ENCODE measurements at regions not wholly inside any gene's neighbourhood (a gene's known extent, or its start where the extent isn't known, plus 50 kb on each side); places are given as distances from the start of the nearest gene placed in this dataset.
"Not testable (repeated sequence)": the region's sequence is repeated elsewhere in the genome, so short reads cannot be mapped to it uniquely, and the experiment has no call there.

DNA sequence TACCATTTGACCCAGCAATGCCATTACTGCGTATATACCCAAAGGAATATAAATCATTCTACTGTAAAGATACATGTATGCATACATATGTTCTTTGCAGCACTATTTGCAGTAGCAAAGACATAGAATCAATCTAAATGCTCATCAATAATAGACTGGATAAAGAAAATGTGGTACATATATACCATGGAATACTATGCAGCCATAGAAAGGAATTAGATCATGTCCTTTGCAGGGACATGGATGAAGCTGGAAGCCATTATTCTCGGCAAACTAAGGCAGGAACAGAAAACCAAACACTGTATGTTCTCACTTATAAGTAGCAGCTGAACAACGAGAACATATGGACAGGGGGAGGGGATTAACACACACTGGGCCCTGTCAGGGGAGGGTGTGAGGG lies 54.8 kb upstream of the ZNF30 start:
- not testable (repeated sequence) for H3K4me3 ChIP-seq (ENCODE audit: low read length in 2 of 2); H3K4me1 ChIP-seq (ENCODE audit: control insufficient read depth, insufficient read depth, low read length); H3K9ac ChIP-seq (ENCODE audit: low read length in 2 of 2); H3K27me3 ChIP-seq (ENCODE audit: control insufficient read depth in 1 of 2, insufficient read depth in 2 of 2, low read length in 2 of 2); H3K36me3 ChIP-seq (ENCODE audit: control insufficient read depth in 2 of 2, insufficient read depth in 2 of 2, low read length in 2 of 2); H3K27ac ChIP-seq (ENCODE audit: low read length); H3K9me3 ChIP-seq (ENCODE audit: control insufficient read depth in 2 of 2, low read length in 2 of 2)

GRCh38 chr19:34867631-34868030 lies 59.1 kb upstream of the ZNF30 start:
- H3K9ac ChIP-seq (ENCODE audit: low read length in 2 of 2), result no peak overlapping the region

DNA sequence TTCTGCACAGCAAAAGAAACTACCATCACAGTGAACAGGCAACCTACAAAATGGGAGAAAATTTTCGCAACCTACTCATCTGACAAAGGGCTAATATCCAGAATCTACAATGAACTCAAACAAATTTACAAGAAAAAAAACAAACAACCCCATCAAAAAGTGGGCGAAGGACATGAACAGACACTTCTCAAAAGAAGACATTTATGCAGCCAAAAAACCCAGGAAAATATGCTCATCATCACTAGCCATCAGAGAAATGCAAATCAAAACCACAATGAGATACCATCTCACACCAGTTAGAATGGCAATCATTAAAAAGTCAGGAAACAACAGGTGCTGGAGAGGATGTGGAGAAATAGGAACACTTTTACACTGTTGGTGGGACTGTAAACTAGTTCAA lies 61.5 kb upstream of the ZNF30 start:
- H3K36me3 ChIP-seq (ENCODE audit: control insufficient read depth in 2 of 2, insufficient read depth in 2 of 2, low read length in 2 of 2); H3K9me3 ChIP-seq (ENCODE audit: control insufficient read depth in 2 of 2, low read length in 2 of 2); H3K27ac ChIP-seq (ENCODE audit: low read length); H3K9ac ChIP-seq (ENCODE audit: low read length in 2 of 2); H3K27me3 ChIP-seq (ENCODE audit: control insufficient read depth in 1 of 2, insufficient read depth in 2 of 2, low read length in 2 of 2); H3K4me3 ChIP-seq (ENCODE audit: low read length in 2 of 2); H3K4me1 ChIP-seq (ENCODE audit: control insufficient read depth, insufficient read depth, low read length): not testable (repeated sequence)

More at GRCh38 chr19:34867631-34868030, 59.1 kb upstream of the ZNF30 start:
- Histone ChIP-seq H3K27ac (ENCODE audit: low read length) (no peak overlapping the region), H3K9me3 (ENCODE audit: control insufficient read depth in 2 of 2, low read length in 2 of 2) (peaks cover 0 to 4% of the 10 kb centered on the region in 2 donors), H3K4me3 (ENCODE audit: low read length in 2 of 2) (no peak overlapping the region), H3K27me3 (ENCODE audit: control insufficient read depth in 1 of 2, insufficient read depth in 2 of 2, low read length in 2 of 2) (no peaks in the 10 kb centered on the region), H3K4me1 (ENCODE audit: control insufficient read depth, insufficient read depth, low read length) (no peaks in the 10 kb centered on the region), H3K36me3 (ENCODE audit: control insufficient read depth in 2 of 2, insufficient read depth in 2 of 2, low read length in 2 of 2) (no peaks in the 10 kb centered on the region)

- H3K27ac ChIP-seq (ENCODE audit: low read length); H3K9ac ChIP-seq (ENCODE audit: low read length in 2 of 2); H3K4me3 ChIP-seq (ENCODE audit: low read length in 2 of 2); H3K4me1 ChIP-seq (ENCODE audit: control insufficient read depth, insufficient read depth, low read length); H3K9me3 ChIP-seq (ENCODE audit: control insufficient read depth in 2 of 2, low read length in 2 of 2); H3K36me3 ChIP-seq (ENCODE audit: control insufficient read depth in 2 of 2, insufficient read depth in 2 of 2, low read length in 2 of 2); H3K27me3 ChIP-seq (ENCODE audit: control insufficient read depth in 1 of 2, insufficient read depth in 2 of 2, low read length in 2 of 2): not testable (repeated sequence)
Observed at GRCh38 chr19:34859823-34860736, 66.6 kb upstream of the ZNF30 start.

GRCh38 chr19:34859325-34859724 lies 67.4 kb upstream of the ZNF30 start:
- H3K27me3 ChIP-seq (ENCODE audit: control insufficient read depth in 1 of 2, insufficient read depth in 2 of 2, low read length in 2 of 2); H3K4me1 ChIP-seq (ENCODE audit: control insufficient read depth, insufficient read depth, low read length); H3K36me3 ChIP-seq (ENCODE audit: control insufficient read depth in 2 of 2, insufficient read depth in 2 of 2, low read length in 2 of 2); H3K4me3 ChIP-seq (ENCODE audit: low read length in 2 of 2); H3K27ac ChIP-seq (ENCODE audit: low read length); H3K9ac ChIP-seq (ENCODE audit: low read length in 2 of 2); H3K9me3 ChIP-seq (ENCODE audit: control insufficient read depth in 2 of 2, low read length in 2 of 2): not testable (repeated sequence)

DNA sequence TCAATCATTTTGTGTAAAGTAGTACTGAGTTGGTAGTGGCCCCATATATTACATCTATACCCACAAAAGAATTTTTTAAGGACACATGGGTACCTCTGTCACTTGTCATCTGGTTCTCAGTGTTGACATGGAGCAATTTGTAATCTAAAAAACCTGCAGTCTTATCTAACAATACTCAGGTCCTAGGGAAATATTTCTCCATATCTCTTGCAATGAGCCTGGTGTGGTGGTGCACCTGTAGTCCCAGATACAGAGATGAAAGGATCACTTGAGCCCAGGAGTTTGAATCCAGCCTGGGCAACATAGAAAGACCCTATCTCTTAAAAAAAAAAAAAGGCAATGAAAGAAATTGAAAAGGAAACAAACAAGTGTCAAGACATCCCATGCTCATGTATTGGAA lies 70.7 kb upstream of the ZNF30 start:
- Histone ChIP-seq H3K9ac (ENCODE audit: low read length in 2 of 2) (no peak overlapping the region), H3K4me3 (ENCODE audit: low read length in 2 of 2) (no peak overlapping the region), H3K9me3 (ENCODE audit: control insufficient read depth in 2 of 2, low read length in 2 of 2) (peaks cover 0 to 3% of the 10 kb centered on the region in 2 donors), H3K4me1 (ENCODE audit: control insufficient read depth, insufficient read depth, low read length) (no peaks in the 10 kb centered on the region), H3K27me3 (ENCODE audit: control insufficient read depth in 1 of 2, insufficient read depth in 2 of 2, low read length in 2 of 2) (peaks cover 0 to 2% of the 10 kb centered on the region in 2 donors), H3K27ac (ENCODE audit: low read length) (no peak overlapping the region), H3K36me3 (ENCODE audit: control insufficient read depth in 2 of 2, insufficient read depth in 2 of 2, low read length in 2 of 2) (no peaks in the 10 kb centered on the region)

DNA sequence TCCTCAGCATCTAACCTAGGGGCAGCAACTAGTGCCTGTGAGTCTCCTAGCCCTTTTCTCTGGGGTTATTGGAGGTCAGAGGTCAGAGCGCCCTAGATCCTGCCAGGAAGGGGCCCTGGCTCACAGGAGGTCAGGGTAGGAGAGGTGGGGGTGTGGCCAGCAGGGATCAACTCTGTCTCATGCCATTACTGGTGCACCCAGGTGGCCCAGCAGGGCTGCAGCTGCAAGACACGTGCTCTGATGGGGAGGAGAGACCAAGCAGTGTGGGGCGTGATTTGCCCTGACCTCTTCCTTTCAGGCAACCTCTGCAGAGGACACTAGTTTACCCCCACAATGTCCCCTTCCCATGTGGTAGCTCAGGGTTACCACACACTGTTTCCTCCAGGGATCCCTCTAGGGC lies 73.3 kb upstream of the ZNF30 start:
- H3K9me3 ChIP-seq (ENCODE audit: control insufficient read depth in 2 of 2, low read length in 2 of 2), result peaks cover 0 to 2% of the 10 kb centered on the region in 2 donors
- H3K9ac ChIP-seq (ENCODE audit: low read length in 2 of 2), result no peak overlapping the region
- H3K27ac ChIP-seq (ENCODE audit: low read length), result no peak overlapping the region
- H3K27me3 ChIP-seq (ENCODE audit: control insufficient read depth in 1 of 2, insufficient read depth in 2 of 2, low read length in 2 of 2), result peaks cover 0 to 4% of the 10 kb centered on the region in 2 donors
- no peaks in the 10 kb centered on the region for H3K36me3 ChIP-seq (ENCODE audit: control insufficient read depth in 2 of 2, insufficient read depth in 2 of 2, low read length in 2 of 2)
- H3K4me1 ChIP-seq (ENCODE audit: control insufficient read depth, insufficient read depth, low read length), result no peaks in the 10 kb centered on the region
- H3K4me3 ChIP-seq (ENCODE audit: low read length in 2 of 2), result no peak overlapping the region

DNA sequence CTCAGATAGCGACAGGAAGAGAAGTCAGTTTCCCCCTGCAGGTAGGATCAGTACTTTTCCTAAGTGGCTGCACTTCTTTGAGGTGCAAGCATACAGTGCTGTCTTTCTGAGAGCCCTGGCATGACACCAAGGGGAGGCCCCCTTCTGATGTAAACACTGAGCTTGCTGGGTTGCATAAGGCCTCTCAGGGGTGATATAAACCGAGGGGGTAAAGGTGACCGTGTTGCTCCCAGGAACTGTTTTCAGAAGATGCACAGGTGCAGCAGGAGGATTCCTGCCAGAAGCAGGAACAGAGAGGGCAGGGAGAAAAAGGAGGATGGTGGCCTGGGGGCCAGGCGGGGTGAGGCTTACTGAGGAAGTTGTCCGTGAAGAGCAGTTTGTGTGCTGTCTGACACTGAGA lies 74.0 kb upstream of the ZNF30 start:
- Histone ChIP-seq H3K27me3 (ENCODE audit: control insufficient read depth in 1 of 2, insufficient read depth in 2 of 2, low read length in 2 of 2) (peaks cover 0 to 4% of the 10 kb centered on the region in 2 donors), H3K4me3 (ENCODE audit: low read length in 2 of 2) (no peak overlapping the region)

GRCh38 chr19:34851277-34851804 lies 75.4 kb upstream of the ZNF30 start:
- H3K4me3 ChIP-seq (ENCODE audit: low read length in 2 of 2), result no peak overlapping the region
- no peaks in the 10 kb centered on the region for H3K36me3 ChIP-seq (ENCODE audit: control insufficient read depth in 2 of 2, insufficient read depth in 2 of 2, low read length in 2 of 2)
- no peak overlapping the region for H3K9ac ChIP-seq (ENCODE audit: low read length in 2 of 2)
- H3K27ac ChIP-seq (ENCODE audit: low read length), result no peak overlapping the region
- H3K9me3 ChIP-seq (ENCODE audit: control insufficient read depth in 2 of 2, low read length in 2 of 2), result no peaks in the 10 kb centered on the region
- H3K4me1 ChIP-seq (ENCODE audit: control insufficient read depth, insufficient read depth, low read length), result no peaks in the 10 kb centered on the region
- H3K27me3 ChIP-seq (ENCODE audit: control insufficient read depth in 1 of 2, insufficient read depth in 2 of 2, low read length in 2 of 2), result peaks cover 0 to 4% of the 10 kb centered on the region in 2 donors

More for the DNA sequence above, 74.0 kb upstream of the ZNF30 start:
- Histone ChIP-seq H3K36me3 (ENCODE audit: control insufficient read depth in 2 of 2, insufficient read depth in 2 of 2, low read length in 2 of 2) (no peaks in the 10 kb centered on the region), H3K4me1 (ENCODE audit: control insufficient read depth, insufficient read depth, low read length) (no peaks in the 10 kb centered on the region), H3K9ac (ENCODE audit: low read length in 2 of 2) (no peak overlapping the region), H3K27ac (ENCODE audit: low read length) (no peak overlapping the region), H3K9me3 (ENCODE audit: control insufficient read depth in 2 of 2, low read length in 2 of 2) (no peaks in the 10 kb centered on the region)

GRCh38 chr19:34847393-34847792 lies 74.4 kb upstream of the ZNF599 start:
- Histone ChIP-seq H3K36me3 (ENCODE audit: control insufficient read depth in 2 of 2, insufficient read depth in 2 of 2, low read length in 2 of 2) (no peaks in the 10 kb centered on the region), H3K9ac (ENCODE audit: low read length in 2 of 2) (no peak overlapping the region), H3K4me3 (ENCODE audit: low read length in 2 of 2) (no peak overlapping the region), H3K27me3 (ENCODE audit: control insufficient read depth in 1 of 2, insufficient read depth in 2 of 2, low read length in 2 of 2) (peaks cover 0 to 2% of the 10 kb centered on the region in 2 donors), H3K4me1 (ENCODE audit: control insufficient read depth, insufficient read depth, low read length) (no peaks in the 10 kb centered on the region), H3K27ac (ENCODE audit: low read length) (no peak overlapping the region), H3K9me3 (ENCODE audit: control insufficient read depth in 2 of 2, low read length in 2 of 2) (no peaks in the 10 kb centered on the region)

DNA sequence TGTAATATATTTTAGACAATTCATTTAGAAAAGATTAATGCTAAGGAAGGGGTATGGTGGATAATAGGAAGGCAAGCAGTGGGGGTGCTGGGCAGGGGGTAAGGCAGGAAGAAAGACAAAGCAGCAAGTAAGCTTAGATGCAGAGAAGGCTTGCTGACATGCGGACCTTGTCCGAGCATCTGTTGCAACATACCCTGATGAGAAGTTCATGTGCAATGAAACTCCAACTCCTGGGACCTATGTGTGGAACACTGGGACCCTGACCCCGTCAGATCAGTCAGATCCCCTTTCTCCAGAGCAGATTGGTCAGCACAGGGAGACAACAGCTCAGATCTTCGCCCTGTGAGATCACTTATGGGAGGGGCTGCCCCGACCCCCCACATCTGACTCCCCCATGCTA lies 71.3 kb upstream of the ZNF599 start:
- peaks cover 3 to 4% of the 10 kb centered on the region in 2 donors for H3K27me3 ChIP-seq (ENCODE audit: control insufficient read depth in 1 of 2, insufficient read depth in 2 of 2, low read length in 2 of 2)

More for the DNA sequence above, 71.3 kb upstream of the ZNF599 start:
- Histone ChIP-seq H3K9me3 (ENCODE audit: control insufficient read depth in 2 of 2, low read length in 2 of 2) (no peaks in the 10 kb centered on the region), H3K4me3 (ENCODE audit: low read length in 2 of 2) (no peak overlapping the region), H3K9ac (ENCODE audit: low read length in 2 of 2) (no peak overlapping the region), H3K4me1 (ENCODE audit: control insufficient read depth, insufficient read depth, low read length) (no peaks in the 10 kb centered on the region), H3K36me3 (ENCODE audit: control insufficient read depth in 2 of 2, insufficient read depth in 2 of 2, low read length in 2 of 2) (no peaks in the 10 kb centered on the region), H3K27ac (ENCODE audit: low read length) (no peak overlapping the region)
